Right lobe of liver (tissue), 4 donors: ENCODE measurements at regions not wholly inside any gene's neighbourhood (a gene's known extent, or its start where the extent isn't known, plus 50 kb on each side); places are given as distances from the start of the nearest gene placed in this dataset.

Experiments
- POLR2A ChIP-seq: fragments of 450-650 bp; IDR thresholded peaks from one replicate; pipeline ENCODE4 v1.6.1; 2017; ENCODE audit warnings: antibody characterized with exemption, mild to moderate bottlenecking
- TF ChIP-seq, protein P1 (sequence below), 4 donors: fragments of 200-600 bp in 3 of 4; fragments of 450-650 bp in 1 of 4; IDR thresholded peaks; one replicate each; pipeline versions ENCODE4 v1.5.1 to v1.8.0; 2016 to 2022; ENCODE audit warnings: antibody characterized with exemption in 4 of 4, mild to moderate bottlenecking in 2 of 4
- donor health status: DM: no; HTN: no; CAD: no.
- donor health status: DM: no; HTN: no; CAD: no.
- donor health status: DM: no; HTN: yes; CAD: no.

DNA sequence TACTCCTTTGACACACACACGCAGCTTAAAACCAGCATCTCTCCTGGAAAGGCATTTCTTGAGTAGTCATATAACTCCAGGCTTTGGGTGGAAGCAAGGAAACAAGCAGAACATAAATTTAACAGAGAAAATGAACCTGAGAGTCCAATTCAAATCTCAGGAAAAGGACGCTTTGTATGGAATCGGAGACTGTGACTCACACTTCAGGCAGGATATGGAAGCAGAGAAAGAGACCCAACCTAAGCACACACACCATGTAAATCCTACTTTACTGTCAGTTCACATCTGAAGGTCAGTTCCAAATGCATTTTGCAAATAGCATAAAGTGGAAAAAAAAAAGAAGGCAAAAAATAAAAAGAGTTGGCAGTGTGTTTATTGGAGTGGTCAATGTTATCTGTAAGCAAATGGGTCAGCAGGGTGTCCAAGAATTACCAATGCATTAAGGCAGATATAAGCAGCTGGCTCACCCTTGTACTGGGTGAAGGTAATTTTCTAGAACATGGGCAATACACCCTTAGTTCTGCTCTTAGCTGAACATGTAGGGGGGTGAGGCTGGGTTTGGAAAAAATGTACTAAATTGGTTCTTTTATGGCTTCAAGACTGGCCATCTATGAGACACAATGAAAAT is 283.7 kb upstream of the NT5E start:
- TF ChIP-seq POLR2A, result no peak
- TF ChIP-seq, protein P1, sequence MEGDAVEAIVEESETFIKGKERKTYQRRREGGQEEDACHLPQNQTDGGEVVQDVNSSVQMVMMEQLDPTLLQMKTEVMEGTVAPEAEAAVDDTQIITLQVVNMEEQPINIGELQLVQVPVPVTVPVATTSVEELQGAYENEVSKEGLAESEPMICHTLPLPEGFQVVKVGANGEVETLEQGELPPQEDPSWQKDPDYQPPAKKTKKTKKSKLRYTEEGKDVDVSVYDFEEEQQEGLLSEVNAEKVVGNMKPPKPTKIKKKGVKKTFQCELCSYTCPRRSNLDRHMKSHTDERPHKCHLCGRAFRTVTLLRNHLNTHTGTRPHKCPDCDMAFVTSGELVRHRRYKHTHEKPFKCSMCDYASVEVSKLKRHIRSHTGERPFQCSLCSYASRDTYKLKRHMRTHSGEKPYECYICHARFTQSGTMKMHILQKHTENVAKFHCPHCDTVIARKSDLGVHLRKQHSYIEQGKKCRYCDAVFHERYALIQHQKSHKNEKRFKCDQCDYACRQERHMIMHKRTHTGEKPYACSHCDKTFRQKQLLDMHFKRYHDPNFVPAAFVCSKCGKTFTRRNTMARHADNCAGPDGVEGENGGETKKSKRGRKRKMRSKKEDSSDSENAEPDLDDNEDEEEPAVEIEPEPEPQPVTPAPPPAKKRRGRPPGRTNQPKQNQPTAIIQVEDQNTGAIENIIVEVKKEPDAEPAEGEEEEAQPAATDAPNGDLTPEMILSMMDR (IDR thresholded peaks at IDR 0.05), result no peak
